Caco-2 (cell line): ENCODE measurements at regions not wholly inside any gene's neighbourhood (a gene's known extent, or its start where the extent isn't known, plus 50 kb on each side); places are given as distances from the start of the nearest gene placed in this dataset.
"Not testable (repeated sequence)": the region's sequence is repeated elsewhere in the genome, so short reads cannot be mapped to it uniquely, and the experiment has no call there.

Source experiments
- BruUV-seq: library from RNA; stranded (reverse); fragments of 400-500 nt; replicated peaks from 2 replicates; lab custom pipeline; 2021; lab: Mats Ljungman, UMichigan
- CTCF ChIA-PET: fragments of 300-600 bp; sonication (Branson Sonifier 250); formaldehyde crosslinking; loops from one replicate; lab custom pipeline; 2022; ENCODE audit warnings: antibody characterized with exemption; lab: Charles Lee
- POLR2A ChIA-PET: fragments of 300-600 bp; sonication (Branson Sonifier 250); formaldehyde crosslinking; loops from one replicate; lab custom pipeline; 2022; ENCODE audit warnings: antibody characterized with exemption; lab: Charles Lee
- DNase-seq, 2 experiments: peaks; one replicate each; pipeline versions ENCODE4 v3.0.0 to v3.0.0-alpha.2; 2020 to 2022
- H3K27me3 ChIP-seq: replicated peaks from 2 replicates; pipeline ENCODE4 v1.6.0; 2011; ENCODE audit warnings: low read length; ENCODE audit not compliant: control insufficient read depth, insufficient read depth
- H3K36me3 ChIP-seq: 2 replicates; pipeline ENCODE4 v1.5.1; 2011; ENCODE audit warnings: low read length; ENCODE audit not compliant: control insufficient read depth, insufficient read depth
- H3K4me1 ChIP-seq: fragments of 250-450 bp; sonication (Bioruptor Pico); 2 replicates; pipeline ENCODE4 v1.5.1; 2020; ENCODE audit warnings: mild to moderate bottlenecking
- H3K4me3 ChIP-seq: 2 replicates; pipeline ENCODE4 v1.5.1; 2011; ENCODE audit warnings: low read depth, mild to moderate bottlenecking, control low read depth, low read length
- H3K9me3 ChIP-seq: fragments of 250-450 bp; sonication (Bioruptor Pico); 2 replicates; pipeline ENCODE4 v1.5.1; 2020; ENCODE audit warnings: mild to moderate bottlenecking, moderate library complexity
- H3K27ac Mint-ChIP-seq: one replicate; pipeline ENCODE4 v1.8.0; 2022; ENCODE audit warnings: mixed read lengths; ENCODE audit not compliant: unreplicated experiment
- H3K27me3 Mint-ChIP-seq: one replicate; pipeline ENCODE4 v1.8.0; 2022; ENCODE audit warnings: mixed read lengths; ENCODE audit not compliant: insufficient read depth, unreplicated experiment
- H3K36me3 Mint-ChIP-seq: one replicate; pipeline ENCODE4 v1.8.0; 2022; ENCODE audit warnings: mild to moderate bottlenecking, mixed read lengths; ENCODE audit not compliant: insufficient read depth, unreplicated experiment
- H3K4me1 Mint-ChIP-seq: one replicate; pipeline ENCODE4 v1.8.0; 2022; ENCODE audit warnings: low read depth, mixed read lengths; ENCODE audit not compliant: unreplicated experiment
- H3K4me3 Mint-ChIP-seq: one replicate; pipeline ENCODE4 v1.8.0; 2022; ENCODE audit warnings: mild to moderate bottlenecking, moderate library complexity, mixed read lengths; ENCODE audit not compliant: unreplicated experiment
- H3K9me3 Mint-ChIP-seq: one replicate; pipeline ENCODE4 v1.8.0; 2022; ENCODE audit warnings: mixed read lengths; ENCODE audit not compliant: unreplicated experiment
- CTCF ChIP-seq, 2 experiments: fragments of 200-600 bp in 1 of 2; IDR thresholded peaks; 1 replicate in 1 of 2; 2 replicates in 1 of 2; pipeline versions ENCODE4 v1.5.1 to v1.8.0; 2011 to 2022; ENCODE audit warnings: antibody characterized with exemption in 1 of 2, control low read depth in 1 of 2, inconsistent platforms in 1 of 2, low read depth in 1 of 2, low read length in 1 of 2, mild to moderate bottlenecking in 1 of 2, moderate library complexity in 1 of 2; ENCODE audit not compliant: insufficient read depth in 1 of 2, severe bottlenecking in 1 of 2, unreplicated experiment in 1 of 2
- intact Hi-C: fragments of 100-400 bp; cut with micrococcal nuclease; formaldehyde crosslinking; loops from one replicate; pipeline ENCODE4 v1.10.0; 2022; ENCODE audit not compliant: unreplicated experiment

- H3K36me3 ChIP-seq = no peaks in the 10 kb centered on the region
- intact Hi-C loops = no loop called here
- no peak overlapping the region for H3K4me3 ChIP-seq
- ChIA-PET CTCF (no interaction called here), POLR2A (no interaction called here)
- Mint-ChIP-seq H3K4me3 (no peak overlapping the region), H3K27me3 (no peaks in the 10 kb centered on the region), H3K4me1 (peaks cover 18% of the 10 kb centered on the region), H3K27ac (no peak overlapping the region), H3K36me3 (no peaks in the 10 kb centered on the region), H3K9me3 (peaks cover 8% of the 10 kb centered on the region)
- no peak for TF ChIP-seq CTCF (IDR thresholded peaks at IDR 0.05; ENCODE audit: insufficient read depth in 1 of 2, low read depth in 1 of 2, low read length in 1 of 2, severe bottlenecking in 1 of 2, unreplicated experiment in 1 of 2)
- no peaks in the 10 kb centered on the region for H3K4me1 ChIP-seq
- H3K9me3 ChIP-seq = no peaks in the 10 kb centered on the region
- BruUV-seq = no TSS peak
- no peaks in the 10 kb centered on the region for H3K27me3 ChIP-seq
- DNase-seq = no peak
Measured at GRCh38 chr11:15685306-15685705, 570.6 kb downstream of the INSC start.

DNA sequence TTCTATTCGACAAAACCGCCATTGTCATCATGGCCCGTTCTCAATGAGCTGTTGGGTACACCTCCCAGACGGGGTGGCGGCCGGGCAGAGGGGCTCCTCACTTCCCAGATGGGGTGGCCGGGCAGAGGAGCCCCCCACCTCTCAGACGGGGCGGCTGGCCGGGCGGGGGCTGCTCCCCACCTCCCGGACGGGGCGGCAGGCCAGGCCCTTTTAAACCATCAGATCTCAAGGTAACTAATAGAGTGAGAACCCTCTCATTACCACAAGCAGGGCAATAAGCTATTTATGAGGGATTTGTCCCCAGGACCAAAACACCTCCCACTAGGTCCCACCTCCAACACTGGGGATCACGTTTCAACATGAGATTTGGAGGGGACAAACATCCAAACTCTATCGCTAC, 571.5 kb downstream of the INSC start:
- intact Hi-C loops, H3K9me3 Mint-ChIP-seq: not testable (repeated sequence)

DNA sequence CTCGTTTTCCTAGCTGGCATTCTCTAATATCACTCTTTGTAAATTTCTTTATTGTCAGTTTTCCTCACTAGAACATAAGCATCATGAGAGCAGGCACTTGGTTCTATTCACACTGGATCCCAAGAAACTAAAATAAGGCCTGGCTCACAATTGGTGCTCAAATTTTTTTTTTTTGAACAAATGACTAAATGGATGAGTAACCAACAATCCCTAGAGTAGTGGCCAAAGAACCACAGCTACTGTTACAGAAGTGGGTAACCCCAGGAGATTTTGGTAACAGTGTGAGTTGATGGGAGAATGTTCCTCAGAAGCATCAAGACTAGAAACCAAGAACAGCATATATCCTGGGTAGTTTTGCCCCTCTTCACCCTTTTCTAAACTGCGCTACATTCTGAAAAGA, 572.6 kb downstream of the INSC start:
- H3K9me3 Mint-ChIP-seq = peaks cover 20% of the 10 kb centered on the region
- POLR2A ChIA-PET = no interaction called here

More for the DNA sequence above, 571.5 kb downstream of the INSC start:
- DNase-seq, H3K27me3 Mint-ChIP-seq, H3K4me3 ChIP-seq, H3K4me1 ChIP-seq, H3K36me3 Mint-ChIP-seq, H3K4me1 Mint-ChIP-seq, H3K36me3 ChIP-seq, POLR2A ChIA-PET, H3K9me3 ChIP-seq, H3K4me3 Mint-ChIP-seq, H3K27me3 ChIP-seq, CTCF ChIA-PET, H3K27ac Mint-ChIP-seq, BruUV-seq: not testable (repeated sequence)

More for the DNA sequence above, 572.6 kb downstream of the INSC start:
- Histone ChIP-seq H3K27me3 (no peaks in the 10 kb centered on the region), H3K4me1 (no peaks in the 10 kb centered on the region), H3K4me3 (no peak overlapping the region), H3K36me3 (no peaks in the 10 kb centered on the region), H3K9me3 (no peaks in the 10 kb centered on the region)
- H3K36me3 Mint-ChIP-seq = no peaks in the 10 kb centered on the region
- peaks cover 8% of the 10 kb centered on the region for H3K4me1 Mint-ChIP-seq
- BruUV-seq = no TSS peak
- H3K27me3 Mint-ChIP-seq = no peaks in the 10 kb centered on the region
- intact Hi-C loops = no loop called here
- no peak for DNase-seq
- no peak overlapping the region for H3K4me3 Mint-ChIP-seq
- CTCF ChIA-PET = no interaction called here
- TF ChIP-seq CTCF (IDR thresholded peaks at IDR 0.05; ENCODE audit: insufficient read depth in 1 of 2, low read depth in 1 of 2, low read length in 1 of 2, severe bottlenecking in 1 of 2, unreplicated experiment in 1 of 2) = no peak
- H3K27ac Mint-ChIP-seq = no peak overlapping the region
